MM.1S (cell line): ENCODE measurements at regions not wholly inside any gene's neighbourhood (a gene's known extent, or its start where the extent isn't known, plus 50 kb on each side); places are given as distances from the start of the nearest gene placed in this dataset.

Experiments
- DNase-seq: peaks from one replicate; pipeline ENCODE4 v3.0.0-alpha.2; 2015
- H2AFZ ChIP-seq: fragments of 300-600 bp; sonication (generic); 2 replicates; pipeline ENCODE4 v1.6.0; 2016; ENCODE audit warnings: antibody characterized with exemption, low read length
- H3F3A ChIP-seq: fragments of 300-600 bp; sonication (generic); 2 replicates; pipeline ENCODE4 v1.6.1; 2016; ENCODE audit warnings: mild to moderate bottlenecking, antibody characterized with exemption, low read length, moderate library complexity, mixed read lengths; ENCODE audit not compliant: insufficient read depth
- H3K27ac ChIP-seq: fragments of 300-600 bp; sonication (generic); 2 replicates; pipeline ENCODE4 v1.5.1; 2016; ENCODE audit warnings: mild to moderate bottlenecking, low read length
- H3K27me3 ChIP-seq: fragments of 300-600 bp; sonication (generic); replicated peaks from 2 replicates; pipeline ENCODE4 v1.6.0; 2016; ENCODE audit warnings: low read length; ENCODE audit not compliant: insufficient read depth
- H3K36me3 ChIP-seq: fragments of 300-600 bp; sonication (generic); replicated peaks from 2 replicates; pipeline ENCODE4 v1.6.1; 2016; ENCODE audit warnings: mild to moderate bottlenecking, low read length, mixed read lengths; ENCODE audit not compliant: insufficient read depth
- H3K4me1 ChIP-seq: fragments of 300-600 bp; sonication (generic); 2 replicates; pipeline ENCODE4 v1.6.1; 2016; ENCODE audit warnings: low read length, mixed read lengths
- H3K4me2 ChIP-seq: fragments of 300-600 bp; sonication (generic); 2 replicates; pipeline ENCODE4 v1.6.0; 2016; ENCODE audit warnings: low read depth, low read length
- H3K4me3 ChIP-seq: fragments of 300-600 bp; sonication (generic); 2 replicates; pipeline ENCODE4 v1.5.1; 2016; ENCODE audit warnings: low read length, mixed read lengths
- H3K79me2 ChIP-seq: fragments of 300-600 bp; sonication (generic); 2 replicates; pipeline ENCODE4 v1.6.1; 2016; ENCODE audit warnings: mixed run types, low read length, mixed read lengths
- H3K9ac ChIP-seq: fragments of 300-600 bp; sonication (generic); 2 replicates; pipeline ENCODE4 v1.6.1; 2016; ENCODE audit warnings: low read length, mixed read lengths
- H3K9me2 ChIP-seq: fragments of 300-600 bp; sonication (generic); replicated peaks from 2 replicates; pipeline ENCODE4 v1.6.1; 2016; ENCODE audit warnings: mild to moderate bottlenecking, low read length, mixed read lengths; ENCODE audit not compliant: insufficient read depth
- H3K9me3 ChIP-seq: fragments of 300-600 bp; sonication (generic); replicated peaks from 2 replicates; pipeline ENCODE4 v1.6.1; 2016; ENCODE audit warnings: mild to moderate bottlenecking, low read length, mixed read lengths; ENCODE audit not compliant: insufficient read depth
- H4K20me1 ChIP-seq: fragments of 300-600 bp; sonication (generic); 2 replicates; pipeline ENCODE4 v1.6.1; 2016; ENCODE audit warnings: mild to moderate bottlenecking, low read length, moderate library complexity, mixed read lengths; ENCODE audit not compliant: insufficient read depth
- EZH2 ChIP-seq: fragments of 300-600 bp; sonication (generic); optimal IDR thresholded peaks from 2 replicates; pipeline ENCODE3; 2017; ENCODE audit warnings: low read depth, mild to moderate bottlenecking, antibody characterized with exemption, low read length, mixed read lengths
- EZH2phosphoT487 ChIP-seq: fragments of 300-600 bp; sonication (generic); IDR thresholded peaks from 2 replicates; pipeline ENCODE4 v1.6.1; 2018; ENCODE audit warnings: antibody characterized with exemption, low read length
- TF ChIP-seq, protein P1 (sequence below): fragments of 300-600 bp; sonication (generic); IDR thresholded peaks from 2 replicates; pipeline ENCODE4 v1.5.1; 2016; ENCODE audit warnings: antibody characterized with exemption, low read length, mixed read lengths

DNA sequence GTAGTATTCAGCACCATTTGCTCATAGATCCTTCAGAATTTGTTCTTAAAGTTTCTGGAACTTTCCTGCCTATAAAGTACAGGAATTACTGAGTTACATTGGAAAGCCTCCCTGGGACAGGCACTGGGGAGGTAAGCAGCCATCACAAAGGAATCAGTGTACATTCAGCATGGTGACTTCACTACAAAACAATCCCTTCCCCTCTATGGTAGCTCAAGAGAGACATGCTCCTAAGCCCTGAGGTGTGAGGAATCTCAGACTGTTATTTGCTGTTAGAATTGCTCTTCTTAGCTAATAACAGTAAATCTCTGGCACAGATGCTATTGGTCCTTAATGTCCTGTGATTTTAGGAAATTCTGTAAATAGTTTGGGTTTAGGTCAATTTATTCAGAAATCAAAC lies 1898.0 kb upstream of the PCDH7 start:
- H2AFZ ChIP-seq: no peak overlapping the region
- H4K20me1 ChIP-seq: no peaks in the 10 kb centered on the region
- H3K4me1 ChIP-seq: no peaks in the 10 kb centered on the region
- TF ChIP-seq EZH2phosphoT487 (no peak), EZH2 (no peak)
- TF ChIP-seq, protein P1, sequence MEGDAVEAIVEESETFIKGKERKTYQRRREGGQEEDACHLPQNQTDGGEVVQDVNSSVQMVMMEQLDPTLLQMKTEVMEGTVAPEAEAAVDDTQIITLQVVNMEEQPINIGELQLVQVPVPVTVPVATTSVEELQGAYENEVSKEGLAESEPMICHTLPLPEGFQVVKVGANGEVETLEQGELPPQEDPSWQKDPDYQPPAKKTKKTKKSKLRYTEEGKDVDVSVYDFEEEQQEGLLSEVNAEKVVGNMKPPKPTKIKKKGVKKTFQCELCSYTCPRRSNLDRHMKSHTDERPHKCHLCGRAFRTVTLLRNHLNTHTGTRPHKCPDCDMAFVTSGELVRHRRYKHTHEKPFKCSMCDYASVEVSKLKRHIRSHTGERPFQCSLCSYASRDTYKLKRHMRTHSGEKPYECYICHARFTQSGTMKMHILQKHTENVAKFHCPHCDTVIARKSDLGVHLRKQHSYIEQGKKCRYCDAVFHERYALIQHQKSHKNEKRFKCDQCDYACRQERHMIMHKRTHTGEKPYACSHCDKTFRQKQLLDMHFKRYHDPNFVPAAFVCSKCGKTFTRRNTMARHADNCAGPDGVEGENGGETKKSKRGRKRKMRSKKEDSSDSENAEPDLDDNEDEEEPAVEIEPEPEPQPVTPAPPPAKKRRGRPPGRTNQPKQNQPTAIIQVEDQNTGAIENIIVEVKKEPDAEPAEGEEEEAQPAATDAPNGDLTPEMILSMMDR: no peak
- no peaks in the 10 kb centered on the region for H3K27me3 ChIP-seq
- no peaks in the 10 kb centered on the region; the same call in 1 of the 2 replicates for H3K9me3 ChIP-seq
- no peak overlapping the region for H3K9ac ChIP-seq
- no peak overlapping the region for H3K4me3 ChIP-seq
- no peaks in the 10 kb centered on the region for H3K79me2 ChIP-seq
- no peak for DNase-seq
- H3K27ac ChIP-seq: no peak overlapping the region
- no peaks in the 10 kb centered on the region for H3K9me2 ChIP-seq
- H3K36me3 ChIP-seq: no peaks in the 10 kb centered on the region
- H3K4me2 ChIP-seq: no peak overlapping the region
- H3F3A ChIP-seq: no peaks in the 10 kb centered on the region

GRCh38 chr4:28827866-28828265 lies 1892.3 kb upstream of the PCDH7 start:
- TF ChIP-seq, protein P1: no peak
- no peak for TF ChIP-seq EZH2phosphoT487
- TF ChIP-seq EZH2: no peak
- no peak for DNase-seq
- H3K4me3 ChIP-seq: no peak overlapping the region
- H4K20me1 ChIP-seq: no peaks in the 10 kb centered on the region
- H3F3A ChIP-seq: no peaks in the 10 kb centered on the region
- no peaks in the 10 kb centered on the region for H3K4me1 ChIP-seq
- no peak overlapping the region for H3K9ac ChIP-seq
- no peaks in the 10 kb centered on the region; the same call in 1 of the 2 replicates for H3K9me3 ChIP-seq
- H3K27me3 ChIP-seq: no peaks in the 10 kb centered on the region
- H3K9me2 ChIP-seq: no peaks in the 10 kb centered on the region
- H3K27ac ChIP-seq: no peak overlapping the region
- no peak overlapping the region for H2AFZ ChIP-seq
- H3K36me3 ChIP-seq: no peaks in the 10 kb centered on the region
- H3K79me2 ChIP-seq: no peaks in the 10 kb centered on the region
- no peak overlapping the region for H3K4me2 ChIP-seq

- no peaks in the 10 kb centered on the region for H3K79me2 ChIP-seq
- no peak for DNase-seq
- H3K4me1 ChIP-seq: no peaks in the 10 kb centered on the region
- H3K9me2 ChIP-seq: no peaks in the 10 kb centered on the region
- no peak overlapping the region for H3K4me2 ChIP-seq
- H3K36me3 ChIP-seq: no peaks in the 10 kb centered on the region
- no peaks in the 10 kb centered on the region for H3F3A ChIP-seq
- TF ChIP-seq, protein P1: no peak
- no peak for TF ChIP-seq EZH2phosphoT487
- TF ChIP-seq EZH2: no peak
- no peak overlapping the region for H3K27ac ChIP-seq
- no peak overlapping the region for H3K4me3 ChIP-seq
- H4K20me1 ChIP-seq: no peaks in the 10 kb centered on the region
- no peak overlapping the region for H2AFZ ChIP-seq
- H3K9me3 ChIP-seq: no peaks in the 10 kb centered on the region
- H3K27me3 ChIP-seq: no peaks in the 10 kb centered on the region
- H3K9ac ChIP-seq: no peak overlapping the region
Measured at GRCh38 chr4:28831867-28832266, 1888.3 kb upstream of the PCDH7 start.
